Keratinocyte (primary cell): ENCODE measurements at regions not wholly inside any gene's neighbourhood (a gene's known extent, or its start where the extent isn't known, plus 50 kb on each side); places are given as distances from the start of the nearest gene placed in this dataset.

Source experiments
- CTCF ChIP-seq, 3 experiments: IDR thresholded peaks in 1 of 3; conservative IDR thresholded peaks in 1 of 3; optimal IDR thresholded peaks in 1 of 3; 2 replicates in 2 of 3; 3 replicates in 1 of 3; pipeline versions ENCODE3 to v1.5.1; 2011; ENCODE audit warnings: low read length in 3 of 3, mild to moderate bottlenecking in 3 of 3, moderate library complexity in 2 of 3, control low read depth in 1 of 3, inconsistent platforms in 1 of 3; ENCODE audit not compliant: insufficient read depth in 2 of 3; ENCODE audit errors: extremely low read depth in 1 of 3
- EZH2 ChIP-seq: IDR thresholded peaks from one replicate; pipeline ENCODE4 v1.6.1; 2012; ENCODE audit warnings: inconsistent platforms, mild to moderate bottlenecking, low read length, moderate library complexity

DNA sequence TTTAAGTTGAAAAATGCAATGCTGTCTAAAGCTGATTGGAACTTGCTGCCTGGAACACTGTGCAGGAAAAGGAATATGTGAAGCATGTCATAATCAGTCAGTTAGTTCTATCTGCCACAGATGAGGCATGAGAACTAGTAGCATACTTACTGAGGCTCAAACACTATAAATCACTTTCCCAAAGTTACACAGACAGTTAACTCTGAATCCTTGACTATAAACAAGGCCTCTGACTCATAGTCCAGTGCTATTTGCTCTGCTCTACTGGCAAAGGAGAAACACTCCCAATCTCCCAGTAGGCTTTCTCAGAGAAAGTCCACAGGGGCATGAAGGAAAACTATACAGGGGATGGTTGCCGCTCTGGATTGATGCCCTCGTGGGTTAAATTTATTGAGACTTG is 2078.4 kb upstream of the TENM3 start:
- TF ChIP-seq CTCF (optimal IDR thresholded peaks at IDR 0.05 in 1 of 3, IDR thresholded peaks at IDR 0.05 in 1 of 3, conservative IDR thresholded peaks at IDR 0.05 in 1 of 3; ENCODE audit: extremely low read depth in 1 of 3, insufficient read depth in 2 of 3, low read length in 3 of 3) (no peak), EZH2 (no peak)
